ENCODE measurements at regions not wholly inside any gene's neighbourhood (a gene's known extent, or its start where the extent isn't known, plus 50 kb on each side); places are given as distances from the start of the nearest gene placed in this dataset.

DNA sequence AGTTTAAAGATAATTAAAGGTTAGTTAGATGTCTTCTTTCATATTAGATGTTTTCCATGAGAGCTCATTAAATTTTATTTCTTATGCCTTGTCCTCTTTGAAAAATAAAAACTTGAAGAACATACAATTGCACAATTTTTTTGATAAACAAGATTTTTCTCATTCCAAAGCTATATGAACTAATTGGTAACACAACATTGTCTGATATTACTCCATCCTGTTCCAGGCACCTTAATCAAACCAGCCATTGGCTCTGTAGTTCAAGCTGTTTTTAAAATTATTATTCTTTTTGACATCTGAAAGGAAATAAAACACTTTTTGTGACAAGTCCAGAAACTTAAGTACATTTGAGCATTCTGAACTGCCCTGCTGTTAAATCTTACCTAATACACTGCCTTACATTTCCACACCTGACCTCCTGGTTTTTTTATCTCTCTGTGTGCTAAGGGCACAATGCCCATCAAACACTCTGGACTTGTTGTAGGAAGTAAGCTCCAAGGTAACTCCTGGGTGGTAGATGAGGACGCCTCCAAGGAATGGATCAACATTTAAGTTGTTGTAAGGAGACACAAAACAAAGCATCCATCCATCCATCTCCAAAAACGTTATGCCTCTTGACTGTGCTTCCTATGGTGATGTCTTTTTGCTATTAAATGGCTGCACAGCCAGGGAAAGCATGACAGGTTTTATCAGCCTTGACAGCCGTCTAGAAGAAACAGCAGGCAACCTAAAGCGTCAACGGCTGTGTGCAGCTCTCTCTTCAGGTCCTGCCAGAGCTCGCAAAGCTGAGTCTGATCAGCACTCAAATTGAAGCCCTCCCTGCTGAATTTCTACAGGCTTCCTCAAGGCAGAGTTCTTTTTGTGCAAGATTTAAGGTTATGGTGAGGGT lies 449.9 kb upstream of the FLRT2 start:
- Histone ChIP-seq H3K27ac (ENCODE audit: low read depth, low read length, poor library complexity, severe bottlenecking) (no peak overlapping the region), H3K79me2 (ENCODE audit: insufficient read depth, low read length) (no peaks in the 10 kb centered on the region), H3K9me3 (ENCODE audit: low read length) (no peaks in the 10 kb centered on the region), H3F3A (ENCODE audit: insufficient read depth, low read length) (no peaks in the 10 kb centered on the region), H3K9ac (ENCODE audit: low read length) (no peak overlapping the region), H3K4me1 (ENCODE audit: insufficient read depth, low read length, severe bottlenecking) (no peaks in the 10 kb centered on the region), H2AFZ (ENCODE audit: low read length) (no peak overlapping the region), H3K4me2 (ENCODE audit: low read length) (no peak overlapping the region), H4K20me1 (ENCODE audit: insufficient read depth, low read length) (no peaks in the 10 kb centered on the region), H3K36me3 (ENCODE audit: insufficient read depth, low read length) (no peaks in the 10 kb centered on the region), H3K27me3 (ENCODE audit: insufficient read depth, low read length) (no peaks in the 10 kb centered on the region), H3K9me2 (ENCODE audit: low read depth, low read length) (no peaks in the 10 kb centered on the region), H3K4me3 (ENCODE audit: low read depth, low read length, poor library complexity, severe bottlenecking) (no peak overlapping the region)
- no peak for TF ChIP-seq EZH2 (IDR thresholded peaks at IDR 0.05; ENCODE audit: borderline replicate concordance, low read length)
- no peak for TF ChIP-seq CTCF (IDR thresholded peaks at IDR 0.05; ENCODE audit: low read length)

DNA sequence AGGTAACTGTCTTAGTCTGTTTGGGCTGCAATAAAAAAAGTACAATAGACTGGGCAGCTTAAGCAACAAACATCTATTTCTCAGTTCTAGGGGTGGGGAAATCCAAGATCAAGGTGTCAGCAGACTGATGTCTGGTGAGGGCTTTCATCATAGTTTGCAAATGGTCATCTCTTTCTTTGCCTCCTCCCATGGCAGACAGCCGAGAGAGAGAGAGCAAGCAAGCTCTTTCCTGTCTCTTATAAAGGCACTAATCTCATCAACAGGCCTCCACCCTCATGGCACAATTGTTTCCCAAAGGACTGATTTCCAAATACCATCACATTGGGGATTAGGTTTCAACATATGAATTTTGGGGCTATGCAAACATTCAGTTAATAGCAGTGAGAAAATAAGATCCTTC lies 445.6 kb upstream of the FLRT2 start:
- Histone ChIP-seq H3K4me2 (ENCODE audit: low read length) (no peak overlapping the region), H4K20me1 (ENCODE audit: insufficient read depth, low read length) (no peaks in the 10 kb centered on the region), H3K27ac (ENCODE audit: low read depth, low read length, poor library complexity, severe bottlenecking) (no peak overlapping the region), H2AFZ (ENCODE audit: low read length) (no peak overlapping the region), H3K4me1 (ENCODE audit: insufficient read depth, low read length, severe bottlenecking) (no peaks in the 10 kb centered on the region), H3K36me3 (ENCODE audit: insufficient read depth, low read length) (no peaks in the 10 kb centered on the region), H3K9me3 (ENCODE audit: low read length) (no peaks in the 10 kb centered on the region), H3K9ac (ENCODE audit: low read length) (no peak overlapping the region), H3K79me2 (ENCODE audit: insufficient read depth, low read length) (no peaks in the 10 kb centered on the region), H3K9me2 (ENCODE audit: low read depth, low read length) (no peaks in the 10 kb centered on the region), H3K27me3 (ENCODE audit: insufficient read depth, low read length) (no peaks in the 10 kb centered on the region), H3K4me3 (ENCODE audit: low read depth, low read length, poor library complexity, severe bottlenecking) (no peak overlapping the region), H3F3A (ENCODE audit: insufficient read depth, low read length) (no peaks in the 10 kb centered on the region)
- TF ChIP-seq EZH2 (IDR thresholded peaks at IDR 0.05; ENCODE audit: borderline replicate concordance, low read length), result no peak
- TF ChIP-seq CTCF (IDR thresholded peaks at IDR 0.05; ENCODE audit: low read length), result no peak

DNA sequence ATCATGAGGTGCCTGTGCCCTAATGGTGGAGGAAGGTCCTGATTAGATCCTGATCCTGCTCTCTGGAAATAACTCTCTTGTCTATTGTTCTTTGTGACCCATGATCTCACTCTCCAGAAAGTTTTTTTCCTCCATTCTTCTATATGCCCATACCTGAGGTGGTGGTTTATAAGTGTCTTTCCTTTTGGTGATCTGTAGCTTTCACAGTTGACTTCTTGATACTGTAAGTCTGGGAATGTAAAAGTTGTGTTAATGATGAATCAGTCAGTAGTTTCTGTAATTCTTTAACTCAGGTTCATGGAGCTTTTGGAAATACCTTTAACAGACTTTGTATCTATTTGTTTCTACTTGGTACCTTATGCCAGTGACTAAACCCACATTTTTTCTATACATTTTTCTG lies 444.0 kb upstream of the FLRT2 start:
- H3K27ac ChIP-seq (ENCODE audit: low read depth, low read length, poor library complexity, severe bottlenecking), result no peak overlapping the region
- H3K9me3 ChIP-seq (ENCODE audit: low read length), result no peaks in the 10 kb centered on the region
- no peaks in the 10 kb centered on the region for H3K79me2 ChIP-seq (ENCODE audit: insufficient read depth, low read length)
- H3K27me3 ChIP-seq (ENCODE audit: insufficient read depth, low read length), result no peaks in the 10 kb centered on the region
- no peak overlapping the region for H3K4me3 ChIP-seq (ENCODE audit: low read depth, low read length, poor library complexity, severe bottlenecking)
- no peaks in the 10 kb centered on the region for H3K9me2 ChIP-seq (ENCODE audit: low read depth, low read length)
- TF ChIP-seq CTCF (IDR thresholded peaks at IDR 0.05; ENCODE audit: low read length) (no peak), EZH2 (IDR thresholded peaks at IDR 0.05; ENCODE audit: borderline replicate concordance, low read length) (no peak)
- no peaks in the 10 kb centered on the region for H4K20me1 ChIP-seq (ENCODE audit: insufficient read depth, low read length)
- H3K36me3 ChIP-seq (ENCODE audit: insufficient read depth, low read length), result no peaks in the 10 kb centered on the region
- H3K4me2 ChIP-seq (ENCODE audit: low read length), result no peak overlapping the region
- no peak overlapping the region for H3K9ac ChIP-seq (ENCODE audit: low read length)
- no peaks in the 10 kb centered on the region for H3K4me1 ChIP-seq (ENCODE audit: insufficient read depth, low read length, severe bottlenecking)
- H2AFZ ChIP-seq (ENCODE audit: low read length), result no peak overlapping the region
- no peaks in the 10 kb centered on the region for H3F3A ChIP-seq (ENCODE audit: insufficient read depth, low read length)
